Tibial nerve (tissue), 4 donors: ENCODE measurements at regions not wholly inside any gene's neighbourhood (a gene's known extent, or its start where the extent isn't known, plus 50 kb on each side); places are given as distances from the start of the nearest gene placed in this dataset.

Experiments used
- EP300 ChIP-seq, 2 donors: sonication (generic); formaldehyde crosslinking; IDR thresholded peaks; one replicate each; pipeline ENCODE4 v1.6.1; 2017; ENCODE audit warnings: antibody characterized with exemption in 2 of 2, mild to moderate bottlenecking in 1 of 2
- TF ChIP-seq, protein P1 (sequence below), 5 experiments: fragments of 200-600 bp in 3 of 5; fragments of 450-650 bp in 2 of 5; sonication (generic) in 3 of 5; IDR thresholded peaks; one replicate each; pipeline ENCODE4 v1.5.1; 2016 to 2019; ENCODE audit warnings: antibody characterized with exemption in 5 of 5, mild to moderate bottlenecking in 3 of 5, moderate library complexity in 2 of 5

DNA sequence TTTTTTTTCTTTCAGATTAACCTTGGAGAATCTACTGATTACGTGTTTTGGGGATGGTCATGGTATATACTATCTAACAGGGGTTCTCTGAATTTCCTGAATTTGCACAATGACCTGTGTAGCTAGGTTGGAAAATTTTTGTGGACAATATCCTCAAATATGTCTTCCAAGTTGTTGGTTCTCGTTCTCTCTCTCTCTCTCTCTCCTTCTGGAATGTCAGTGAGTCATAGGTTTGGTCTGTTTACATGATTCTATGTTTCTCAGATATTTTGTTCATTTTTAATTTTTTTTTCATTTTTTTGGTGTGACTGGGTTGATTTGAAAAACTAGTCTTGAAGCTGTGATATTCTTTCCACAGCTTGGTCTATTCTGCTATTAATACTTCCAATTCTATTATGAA is 604.0 kb upstream of the ANO3 start:
- TF ChIP-seq EP300 (IDR thresholded peaks at IDR 0.05) = no peak
- TF ChIP-seq, protein P1, sequence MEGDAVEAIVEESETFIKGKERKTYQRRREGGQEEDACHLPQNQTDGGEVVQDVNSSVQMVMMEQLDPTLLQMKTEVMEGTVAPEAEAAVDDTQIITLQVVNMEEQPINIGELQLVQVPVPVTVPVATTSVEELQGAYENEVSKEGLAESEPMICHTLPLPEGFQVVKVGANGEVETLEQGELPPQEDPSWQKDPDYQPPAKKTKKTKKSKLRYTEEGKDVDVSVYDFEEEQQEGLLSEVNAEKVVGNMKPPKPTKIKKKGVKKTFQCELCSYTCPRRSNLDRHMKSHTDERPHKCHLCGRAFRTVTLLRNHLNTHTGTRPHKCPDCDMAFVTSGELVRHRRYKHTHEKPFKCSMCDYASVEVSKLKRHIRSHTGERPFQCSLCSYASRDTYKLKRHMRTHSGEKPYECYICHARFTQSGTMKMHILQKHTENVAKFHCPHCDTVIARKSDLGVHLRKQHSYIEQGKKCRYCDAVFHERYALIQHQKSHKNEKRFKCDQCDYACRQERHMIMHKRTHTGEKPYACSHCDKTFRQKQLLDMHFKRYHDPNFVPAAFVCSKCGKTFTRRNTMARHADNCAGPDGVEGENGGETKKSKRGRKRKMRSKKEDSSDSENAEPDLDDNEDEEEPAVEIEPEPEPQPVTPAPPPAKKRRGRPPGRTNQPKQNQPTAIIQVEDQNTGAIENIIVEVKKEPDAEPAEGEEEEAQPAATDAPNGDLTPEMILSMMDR (IDR thresholded peaks at IDR 0.05) = no peak
